ENCODE measurements at regions not wholly inside any gene's neighbourhood (a gene's known extent, or its start where the extent isn't known, plus 50 kb on each side); places are given as distances from the start of the nearest gene placed in this dataset.

DNA sequence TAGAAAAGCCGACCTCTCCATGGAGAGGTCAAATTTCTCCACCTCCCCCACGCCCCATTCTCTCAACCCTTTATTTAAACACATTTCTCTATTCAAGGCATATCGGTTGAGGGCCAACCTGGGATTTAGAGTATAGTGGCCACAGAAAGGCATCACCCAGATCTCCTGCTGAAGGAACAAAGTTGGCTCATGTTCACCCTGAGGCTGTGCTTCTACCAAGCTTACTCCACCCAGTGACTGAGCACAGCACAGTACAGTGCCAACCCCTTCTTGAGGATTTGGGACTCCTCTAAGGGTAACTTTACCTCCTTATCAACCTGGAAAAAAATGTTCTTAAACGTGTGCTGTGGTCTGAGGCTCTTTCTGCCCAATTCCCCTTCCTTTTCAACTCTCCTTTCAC, 94.0 kb downstream of the CMC2 start (continued):
- TF ChIP-seq, protein P1, sequence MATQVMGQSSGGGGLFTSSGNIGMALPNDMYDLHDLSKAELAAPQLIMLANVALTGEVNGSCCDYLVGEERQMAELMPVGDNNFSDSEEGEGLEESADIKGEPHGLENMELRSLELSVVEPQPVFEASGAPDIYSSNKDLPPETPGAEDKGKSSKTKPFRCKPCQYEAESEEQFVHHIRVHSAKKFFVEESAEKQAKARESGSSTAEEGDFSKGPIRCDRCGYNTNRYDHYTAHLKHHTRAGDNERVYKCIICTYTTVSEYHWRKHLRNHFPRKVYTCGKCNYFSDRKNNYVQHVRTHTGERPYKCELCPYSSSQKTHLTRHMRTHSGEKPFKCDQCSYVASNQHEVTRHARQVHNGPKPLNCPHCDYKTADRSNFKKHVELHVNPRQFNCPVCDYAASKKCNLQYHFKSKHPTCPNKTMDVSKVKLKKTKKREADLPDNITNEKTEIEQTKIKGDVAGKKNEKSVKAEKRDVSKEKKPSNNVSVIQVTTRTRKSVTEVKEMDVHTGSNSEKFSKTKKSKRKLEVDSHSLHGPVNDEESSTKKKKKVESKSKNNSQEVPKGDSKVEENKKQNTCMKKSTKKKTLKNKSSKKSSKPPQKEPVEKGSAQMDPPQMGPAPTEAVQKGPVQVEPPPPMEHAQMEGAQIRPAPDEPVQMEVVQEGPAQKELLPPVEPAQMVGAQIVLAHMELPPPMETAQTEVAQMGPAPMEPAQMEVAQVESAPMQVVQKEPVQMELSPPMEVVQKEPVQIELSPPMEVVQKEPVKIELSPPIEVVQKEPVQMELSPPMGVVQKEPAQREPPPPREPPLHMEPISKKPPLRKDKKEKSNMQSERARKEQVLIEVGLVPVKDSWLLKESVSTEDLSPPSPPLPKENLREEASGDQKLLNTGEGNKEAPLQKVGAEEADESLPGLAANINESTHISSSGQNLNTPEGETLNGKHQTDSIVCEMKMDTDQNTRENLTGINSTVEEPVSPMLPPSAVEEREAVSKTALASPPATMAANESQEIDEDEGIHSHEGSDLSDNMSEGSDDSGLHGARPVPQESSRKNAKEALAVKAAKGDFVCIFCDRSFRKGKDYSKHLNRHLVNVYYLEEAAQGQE (IDR thresholded peaks at IDR 0.05; ENCODE audit: low read depth) = no peak

DNA sequence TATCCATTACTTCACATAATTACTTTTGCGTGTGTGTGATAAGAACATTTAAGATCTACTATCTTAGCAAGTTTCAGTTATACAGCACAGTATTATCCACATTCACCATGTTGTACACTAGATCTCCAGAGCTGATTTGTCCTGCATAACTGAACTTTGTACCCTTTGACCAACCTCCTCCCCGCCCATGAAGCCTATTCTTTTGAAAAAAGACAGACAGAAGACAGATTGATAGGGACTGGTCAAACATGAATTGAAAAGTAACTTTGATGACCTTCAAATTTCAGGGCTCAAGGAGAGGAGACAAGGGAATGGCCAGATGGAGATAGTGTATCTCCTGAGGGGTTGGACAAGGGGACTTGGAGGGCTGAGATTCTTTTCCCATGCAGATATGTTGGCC, 96.3 kb downstream of the CMC2 start:
- no peaks in the 10 kb centered on the region for H3K36me3 ChIP-seq (ENCODE audit: control insufficient read depth in 1 of 2, insufficient read depth in 2 of 2, low read length in 2 of 2)
- TF ChIP-seq POLR2A (IDR thresholded peaks at IDR 0.05; ENCODE audit: borderline replicate concordance, extremely low read depth, insufficient read depth, insufficient read length) (no peak), ELF1 (IDR thresholded peaks at IDR 0.05; ENCODE audit: borderline replicate concordance, low read depth) (no peak), EZH2phosphoT487 (IDR thresholded peaks at IDR 0.05; ENCODE audit: borderline replicate concordance) (no peak), ZFX (IDR thresholded peaks at IDR 0.05) (no peak), JUND (IDR thresholded peaks at IDR 0.05) (no peak), SRF (IDR thresholded peaks at IDR 0.05; ENCODE audit: low read depth) (no peak), CEBPB (IDR thresholded peaks at IDR 0.05; ENCODE audit: low read depth) (no peak), CBX3 (IDR thresholded peaks at IDR 0.05; ENCODE audit: low read depth) (no peak)
- TF ChIP-seq, protein P2, sequence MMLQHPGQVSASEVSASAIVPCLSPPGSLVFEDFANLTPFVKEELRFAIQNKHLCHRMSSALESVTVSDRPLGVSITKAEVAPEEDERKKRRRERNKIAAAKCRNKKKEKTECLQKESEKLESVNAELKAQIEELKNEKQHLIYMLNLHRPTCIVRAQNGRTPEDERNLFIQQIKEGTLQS (IDR thresholded peaks at IDR 0.05) = no peak
- TF ChIP-seq, protein P3, sequence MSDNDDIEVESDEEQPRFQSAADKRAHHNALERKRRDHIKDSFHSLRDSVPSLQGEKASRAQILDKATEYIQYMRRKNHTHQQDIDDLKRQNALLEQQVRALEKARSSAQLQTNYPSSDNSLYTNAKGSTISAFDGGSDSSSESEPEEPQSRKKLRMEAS (IDR thresholded peaks at IDR 0.05) = no peak
- TF ChIP-seq, protein P1 (IDR thresholded peaks at IDR 0.05; ENCODE audit: low read depth) = no peak
- no peak overlapping the region for H3K9ac ChIP-seq (ENCODE audit: low read length)
- H4K20me1 ChIP-seq (ENCODE audit: insufficient read depth) = no peaks in the 10 kb centered on the region
- ATAC-seq (no peak), DNase-seq (ENCODE audit: low read depth, low spot score) (no peak)
- H3K4me2 ChIP-seq (ENCODE audit: low read length) = no peak overlapping the region
- no peak overlapping the region for H2AFZ ChIP-seq (ENCODE audit: low read depth, low read length, poor library complexity, severe bottlenecking)
- no TSS peak for BruUV-seq (replicated peaks)
- no peaks in the 10 kb centered on the region for H3K79me2 ChIP-seq (ENCODE audit: insufficient read depth, low read length)
- H3K9me3 ChIP-seq (ENCODE audit: control insufficient read depth in 1 of 2, insufficient read depth in 1 of 2, low read depth in 1 of 2, low read length in 2 of 2) = peaks cover 0 to 4% of the 10 kb centered on the region in 2 experiments; a peak in 1 of 4 replicates
- H3K9me2 ChIP-seq (ENCODE audit: insufficient read depth) = no peaks in the 10 kb centered on the region
- H3K4me3 ChIP-seq (replicated peaks in 1 of 2; ENCODE audit: low read depth in 1 of 2, low read length in 2 of 2) = no peak overlapping the region
- CTCF ChIA-PET = interaction anchor here (0.6 kb wide), 1 partner anchor 296 kb away, joined by 3 read pairs; no protein-coding TSS in a partner anchor
- RAD21 ChIA-PET (ENCODE audit: low non-redundant PET in 1 of 2, low total read pairs in 2 of 2, uncharacterized antibody in 2 of 2, unreplicated experiment in 2 of 2) = no interaction called here
- no peaks in the 10 kb centered on the region for H3K4me1 ChIP-seq (ENCODE audit: control insufficient read depth in 1 of 2, insufficient read depth in 2 of 2, low read length in 2 of 2)
- intact Hi-C loops (cut with micrococcal nuclease) = no loop called here
- POLR2A ChIA-PET = no interaction called here
- peaks cover 18% of the 10 kb centered on the region for H3K27me3 ChIP-seq (ENCODE audit: insufficient read depth, low read length)
- no peak overlapping the region for H3K27ac ChIP-seq (ENCODE audit: low read depth, low read length)

All from HCT116 (cell line).